ENCODE measurements at regions not wholly inside any gene's neighbourhood (a gene's known extent, or its start where the extent isn't known, plus 50 kb on each side); places are given as distances from the start of the nearest gene placed in this dataset.

GRCh38 chr20:48393737-48394314 lies 434.0 kb downstream of the PREX1 start (continued):
- 0 out of 2 replicates have a peak, but pooled peaks have one; percentile 27 for TF ChIP-seq ZBTB33 (CRISPR knock-in tag; IDR thresholded peaks at IDR 0.05)
- no peak for TF ChIP-seq ZNF816 (CRISPR knock-in tag; IDR thresholded peaks at IDR 0.05; ENCODE audit: borderline replicate concordance)
- 0 out of 2 replicates have a peak, but pooled peaks have one; percentile 16 for TF ChIP-seq ZBTB21 (CRISPR knock-in tag; IDR thresholded peaks at IDR 0.05)
- TF ChIP-seq BORCS8-MEF2B (CRISPR knock-in tag; IDR thresholded peaks at IDR 0.05), result peak; percentile 74
- TF ChIP-seq KDM5B (CRISPR knock-in tag; IDR thresholded peaks at IDR 0.05; ENCODE audit: borderline replicate concordance), result 0 out of 2 replicates have a peak, but pooled peaks have one; percentile 30
- no peak for TF ChIP-seq ZNF550 (CRISPR knock-in tag; IDR thresholded peaks at IDR 0.05; ENCODE audit: borderline replicate concordance)

GRCh38 chr20:48393311-48393685 lies 434.5 kb downstream of the PREX1 start:
- peak overlapping the region in 1 of 3 experiments; percentile 26; a peak in 2 of 6 replicates for H3K4me3 ChIP-seq (replicated peaks in 1 of 3; ENCODE audit: insufficient read depth in 1 of 3, low read depth in 2 of 3, low read length in 3 of 3)
- H3K9ac ChIP-seq (ENCODE audit: insufficient read depth, low read depth, low read length), result no peak overlapping the region
- H3K79me2 ChIP-seq (ENCODE audit: insufficient read depth, low read length), result no peaks in the 10 kb centered on the region
- H3K27me3 ChIP-seq (ENCODE audit: control insufficient read depth in 1 of 2, insufficient read depth in 2 of 2, low read length in 2 of 2), result peaks cover 0 to 2% of the 10 kb centered on the region in 2 experiments; a peak in 1 of 5 replicates
- FAIRE-seq (no peak), ATAC-seq (no peak; the same call in 2 of the 3 replicates), DNase-seq (ENCODE audit: low spot score) (no peak)
- peak overlapping the region; percentile 25 for H2AFZ ChIP-seq (ENCODE audit: low read length)
- H3K9me3 ChIP-seq (ENCODE audit: low read length), result peaks cover 8% of the 10 kb centered on the region
- peaks cover 59% of the 10 kb centered on the region for H3K4me1 ChIP-seq (ENCODE audit: insufficient read depth, low read length)
- no peaks in the 10 kb centered on the region for H3K36me3 ChIP-seq (replicated peaks in 1 of 2; ENCODE audit: control insufficient read depth in 1 of 2, insufficient read depth in 2 of 2, low read length in 2 of 2)
- BruUV-seq (replicated peaks), result no TSS peak
- intact Hi-C loops (cut with micrococcal nuclease; ENCODE audit: unreplicated experiment), result no loop called here
- 65% methylated on average over 8 of the region's 8 CpGs for WGBS (ENCODE audit: low lambda C conversion rate)
- H3K4me2 ChIP-seq (ENCODE audit: low read depth, low read length), result peak overlapping the region; percentile 65
- no peak overlapping the region for H3K27ac ChIP-seq (ENCODE audit: extremely low read length, insufficient read depth, low read length)
- POLR2A ChIA-PET, result interaction anchor here (2.4 to 3.6 kb wide), 3 partner anchors 11 to 21 kb away, joined by 18 to 30 read pairs (median 24); no protein-coding TSS in a partner anchor
- H4K20me1 ChIP-seq (ENCODE audit: insufficient read depth, low read length), result no peaks in the 10 kb centered on the region
- CTCF ChIA-PET (ENCODE audit: low intra/inter-chr PET ratio, low total read pairs), result no interaction called here
- in situ Hi-C loops (cut with HindIII; ENCODE audit: extremely low pct_ligation_motif_present, low pct_unique_long_range_greater_than_20kb), result no loop called here
- TF ChIP-seq SMARCE1 (IDR thresholded peaks at IDR 0.05; ENCODE audit: borderline replicate concordance) (no peak), KMT2A (CRISPR knock-in tag; IDR thresholded peaks at IDR 0.05) (no peak), KAT8 (CRISPR knock-in tag; IDR thresholded peaks at IDR 0.05) (no peak), ZNF484 (CRISPR knock-in tag; IDR thresholded peaks at IDR 0.05; ENCODE audit: borderline replicate concordance, low read depth) (0 out of 2 replicates have a peak, but pooled peaks have one; percentile 26), POLR2AphosphoS2 (IDR thresholded peaks at IDR 0.05; ENCODE audit: low read depth, low read length) (no peak), ZMYM4 (CRISPR knock-in tag; IDR thresholded peaks at IDR 0.05) (no peak), SYNCRIP (IDR thresholded peaks at IDR 0.05; ENCODE audit: insufficient read depth, low read depth, low read length) (no peak), PITX1 (CRISPR knock-in tag; IDR thresholded peaks at IDR 0.05) (0 out of 2 replicates have a peak, but pooled peaks have one; percentile 15), CSRNP1 (CRISPR knock-in tag; IDR thresholded peaks at IDR 0.05) (no peak), ZNF746 (CRISPR knock-in tag; IDR thresholded peaks at IDR 0.05) (0 out of 2 replicates have a peak, but pooled peaks have one; percentile 9), RBM22 (optimal IDR thresholded peaks at IDR 0.05; ENCODE audit: low read length) (no peak), ZNF333 (CRISPR knock-in tag; IDR thresholded peaks at IDR 0.05; ENCODE audit: borderline replicate concordance) (0 out of 2 replicates have a peak, but pooled peaks have one; percentile 19), ZNF543 (CRISPR knock-in tag; IDR thresholded peaks at IDR 0.05) (no peak), NR2F6 (IDR thresholded peaks at IDR 0.05) (no peak), NR2F6 (CRISPR knock-in tag; IDR thresholded peaks at IDR 0.05) (no peak)
